Fibroblast of lung (primary cell): ENCODE measurements at regions not wholly inside any gene's neighbourhood (a gene's known extent, or its start where the extent isn't known, plus 50 kb on each side); places are given as distances from the start of the nearest gene placed in this dataset.

Experiments used
- DNase-seq, 2 donors: peaks; one replicate each; pipeline versions ENCODE4 v3.0.0 to v3.0.0-alpha.2; 2010; ENCODE audit warnings: low read depth in 2 of 2
- H2AFZ ChIP-seq: 2 replicates; pipeline ENCODE4 v1.5.1; 2012; ENCODE audit warnings: low read length, control low read depth, inconsistent platforms
- H3K27ac ChIP-seq: 2 replicates; pipeline ENCODE4 v1.5.1; 2011; ENCODE audit warnings: low read length, control low read depth; ENCODE audit not compliant: insufficient read depth
- H3K27me3 ChIP-seq: 2 replicates; pipeline ENCODE4 v1.5.1; 2011; ENCODE audit warnings: mild to moderate bottlenecking, low read length; ENCODE audit not compliant: control insufficient read depth, insufficient read depth
- H3K36me3 ChIP-seq: 2 replicates; pipeline ENCODE4 v1.5.1; 2011; ENCODE audit warnings: low read length; ENCODE audit not compliant: control insufficient read depth, insufficient read depth
- H3K4me1 ChIP-seq: 2 replicates; pipeline ENCODE4 v1.5.1; 2011; ENCODE audit warnings: low read length; ENCODE audit not compliant: control insufficient read depth, insufficient read depth; ENCODE audit errors: extremely low read depth
- H3K4me2 ChIP-seq: 2 replicates; pipeline ENCODE4 v1.5.1; 2011; ENCODE audit warnings: low read length, control low read depth; ENCODE audit not compliant: insufficient read depth; ENCODE audit errors: extremely low read depth
- H3K4me3 ChIP-seq, 4 experiments: fragments of 200-600 bp in 1 of 4; sonication (generic) in 1 of 4; replicated peaks in 1 of 4; 2 replicates each; pipeline ENCODE4 v1.5.1; 2011 to 2016; ENCODE audit warnings: low read length in 4 of 4, low read depth in 3 of 4, mild to moderate bottlenecking in 3 of 4, control low read depth in 2 of 4, inconsistent platforms in 1 of 4, mixed read lengths in 1 of 4; ENCODE audit not compliant: insufficient read depth in 1 of 4; ENCODE audit errors: control extremely low read depth in 1 of 4
- H3K79me2 ChIP-seq: 2 replicates; pipeline ENCODE4 v1.5.1; 2012; ENCODE audit warnings: mild to moderate bottlenecking, low read length, inconsistent platforms; ENCODE audit not compliant: control insufficient read depth, insufficient read depth
- H3K9ac ChIP-seq: 2 replicates; pipeline ENCODE4 v1.5.1; 2011; ENCODE audit warnings: mild to moderate bottlenecking, low read length, control low read depth; ENCODE audit not compliant: insufficient read depth
- H3K9me3 ChIP-seq: 2 replicates; pipeline ENCODE4 v1.5.1; 2012; ENCODE audit warnings: low read depth, low read length; ENCODE audit not compliant: control insufficient read depth, insufficient read depth
- H4K20me1 ChIP-seq: 2 replicates; pipeline ENCODE4 v1.5.1; 2011; ENCODE audit warnings: low read length; ENCODE audit not compliant: control insufficient read depth, insufficient read depth; ENCODE audit errors: extremely low read depth
- EZH2 ChIP-seq: IDR thresholded peaks from 2 replicates; pipeline ENCODE4 v1.5.1; 2012; ENCODE audit warnings: low read length, control low read depth, mild to moderate bottlenecking; ENCODE audit errors: missing control alignments
- TF ChIP-seq, protein P1 (sequence below), 2 donors: IDR thresholded peaks in 1 of 2; conservative IDR thresholded peaks in 1 of 2; 1 replicate in 1 of 2; 2 replicates in 1 of 2; pipeline ENCODE4 v1.5.1; 2011 to 2012; ENCODE audit warnings: low read length in 2 of 2, control low read depth in 1 of 2, inconsistent platforms in 1 of 2, low read depth in 1 of 2, mild to moderate bottlenecking in 1 of 2

DNA sequence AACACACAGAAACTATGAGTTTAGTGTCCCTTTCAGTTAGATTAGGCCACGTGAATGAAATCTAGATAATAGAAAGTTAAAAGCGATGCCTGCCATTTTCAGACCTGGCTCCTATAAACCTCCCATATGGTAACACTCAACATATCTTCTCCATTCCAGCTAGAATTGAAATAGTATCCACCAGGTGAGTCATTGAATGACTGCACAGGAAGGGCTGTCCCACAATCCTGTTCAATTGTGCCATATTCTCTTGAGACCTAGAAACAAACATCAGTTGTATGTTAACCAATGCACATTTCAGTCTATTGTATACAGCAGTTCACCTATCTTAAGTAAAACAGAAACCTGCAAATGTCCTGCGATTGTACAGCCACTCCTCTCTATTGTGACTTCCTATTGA, 659.3 kb upstream of the SLIT2 start:
- Histone ChIP-seq H3K9me3 (no peaks in the 10 kb centered on the region), H3K79me2 (no peaks in the 10 kb centered on the region), H3K4me3 (no peak overlapping the region), H2AFZ (no peak overlapping the region), H3K27ac (no peak overlapping the region), H3K4me1 (no peaks in the 10 kb centered on the region), H3K9ac (no peak overlapping the region), H3K36me3 (no peaks in the 10 kb centered on the region), H3K4me2 (no peak overlapping the region), H4K20me1 (no peaks in the 10 kb centered on the region), H3K27me3 (no peaks in the 10 kb centered on the region)
- TF ChIP-seq, protein P1, sequence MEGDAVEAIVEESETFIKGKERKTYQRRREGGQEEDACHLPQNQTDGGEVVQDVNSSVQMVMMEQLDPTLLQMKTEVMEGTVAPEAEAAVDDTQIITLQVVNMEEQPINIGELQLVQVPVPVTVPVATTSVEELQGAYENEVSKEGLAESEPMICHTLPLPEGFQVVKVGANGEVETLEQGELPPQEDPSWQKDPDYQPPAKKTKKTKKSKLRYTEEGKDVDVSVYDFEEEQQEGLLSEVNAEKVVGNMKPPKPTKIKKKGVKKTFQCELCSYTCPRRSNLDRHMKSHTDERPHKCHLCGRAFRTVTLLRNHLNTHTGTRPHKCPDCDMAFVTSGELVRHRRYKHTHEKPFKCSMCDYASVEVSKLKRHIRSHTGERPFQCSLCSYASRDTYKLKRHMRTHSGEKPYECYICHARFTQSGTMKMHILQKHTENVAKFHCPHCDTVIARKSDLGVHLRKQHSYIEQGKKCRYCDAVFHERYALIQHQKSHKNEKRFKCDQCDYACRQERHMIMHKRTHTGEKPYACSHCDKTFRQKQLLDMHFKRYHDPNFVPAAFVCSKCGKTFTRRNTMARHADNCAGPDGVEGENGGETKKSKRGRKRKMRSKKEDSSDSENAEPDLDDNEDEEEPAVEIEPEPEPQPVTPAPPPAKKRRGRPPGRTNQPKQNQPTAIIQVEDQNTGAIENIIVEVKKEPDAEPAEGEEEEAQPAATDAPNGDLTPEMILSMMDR (conservative IDR thresholded peaks at IDR 0.05 in 1 of 2, IDR thresholded peaks at IDR 0.05 in 1 of 2; ENCODE audit: low read depth in 1 of 2, low read length in 2 of 2) = no peak
- no peak for TF ChIP-seq EZH2
- peak in 1 of 2 donors; percentile 13 for DNase-seq

DNA sequence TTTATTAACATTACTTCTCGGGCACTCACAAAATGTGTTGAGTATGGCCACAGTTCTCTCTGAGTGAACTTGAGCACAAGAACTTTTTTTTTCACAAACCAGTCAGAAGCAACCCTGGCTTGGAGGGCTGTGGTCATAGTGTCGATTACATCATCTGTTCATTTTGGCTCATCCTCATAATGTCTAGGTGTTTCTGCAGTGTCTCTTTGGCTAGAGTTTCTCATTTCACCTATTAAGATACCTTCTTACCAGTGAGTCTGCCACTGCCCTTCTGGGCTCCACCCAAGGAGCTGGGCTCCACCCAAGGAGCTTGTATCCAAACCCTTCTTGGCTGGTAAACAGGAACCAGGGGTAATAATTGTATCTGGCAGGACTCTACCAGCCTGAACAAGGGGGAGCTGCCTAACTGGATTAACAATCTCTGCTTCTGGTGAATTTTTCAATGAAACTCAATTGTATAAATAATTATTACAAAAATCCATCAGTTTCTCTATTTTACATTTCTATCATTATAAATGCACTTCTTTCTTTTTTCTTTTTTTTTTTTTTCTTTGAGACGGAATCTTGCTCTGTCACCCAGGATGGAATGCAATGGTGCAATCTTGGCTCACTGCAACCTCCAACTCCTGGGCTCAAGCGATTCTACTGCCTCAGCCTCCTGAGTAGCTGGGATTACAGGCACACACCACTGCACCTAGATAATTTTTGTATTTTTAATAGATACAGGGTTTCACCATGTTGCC, 667.7 kb upstream of the SLIT2 start:
- no peak overlapping the region for H3K9ac ChIP-seq
- TF ChIP-seq EZH2 = no peak
- TF ChIP-seq, protein P1 (conservative IDR thresholded peaks at IDR 0.05 in 1 of 2, IDR thresholded peaks at IDR 0.05 in 1 of 2; ENCODE audit: low read depth in 1 of 2, low read length in 2 of 2) = no peak
- no peaks in the 10 kb centered on the region for H3K27me3 ChIP-seq
- no peak overlapping the region for H3K27ac ChIP-seq
- H3K4me1 ChIP-seq = no peaks in the 10 kb centered on the region
- H3K9me3 ChIP-seq = no peaks in the 10 kb centered on the region
- H2AFZ ChIP-seq = no peak overlapping the region
- no peaks in the 10 kb centered on the region for H3K36me3 ChIP-seq
- no peaks in the 10 kb centered on the region for H3K79me2 ChIP-seq
- no peaks in the 10 kb centered on the region for H4K20me1 ChIP-seq
- DNase-seq = peak in 1 of 2 donors; percentile 42
- H3K4me2 ChIP-seq = no peak overlapping the region
- H3K4me3 ChIP-seq = no peak overlapping the region

DNA sequence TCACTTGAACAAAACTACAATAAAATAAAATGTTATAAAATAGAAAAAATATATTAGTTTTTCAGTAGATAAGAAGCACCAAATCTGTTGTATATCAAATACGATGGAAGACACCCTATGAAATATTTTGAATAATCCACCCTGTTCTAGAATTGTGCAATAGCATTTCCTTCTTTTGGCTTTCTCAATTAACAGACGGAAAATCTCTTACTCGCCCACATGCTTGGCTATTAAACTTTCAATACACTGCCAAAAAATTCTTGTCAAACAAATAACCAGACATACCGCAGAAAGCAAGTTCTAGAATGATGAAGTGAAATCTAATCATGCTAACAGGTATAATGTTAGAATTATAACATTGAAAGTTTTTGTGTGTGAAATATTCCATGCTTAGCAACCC, 671.6 kb upstream of the SLIT2 start:
- Histone ChIP-seq H3K9ac (no peak overlapping the region), H2AFZ (no peak overlapping the region), H3K4me1 (no peaks in the 10 kb centered on the region), H4K20me1 (no peaks in the 10 kb centered on the region), H3K4me2 (no peak overlapping the region), H3K9me3 (no peaks in the 10 kb centered on the region), H3K27ac (no peak overlapping the region), H3K79me2 (no peaks in the 10 kb centered on the region), H3K36me3 (no peaks in the 10 kb centered on the region), H3K4me3 (no peak overlapping the region), H3K27me3 (no peaks in the 10 kb centered on the region)
- DNase-seq = peak; percentile 63 to 75
- TF ChIP-seq, protein P1 (conservative IDR thresholded peaks at IDR 0.05 in 1 of 2, IDR thresholded peaks at IDR 0.05 in 1 of 2; ENCODE audit: low read depth in 1 of 2, low read length in 2 of 2) = no peak
- no peak for TF ChIP-seq EZH2
